Loucy (cell line): ENCODE measurements at regions not wholly inside any gene's neighbourhood (a gene's known extent, or its start where the extent isn't known, plus 50 kb on each side); places are given as distances from the start of the nearest gene placed in this dataset.

ENCODE experiments used
- CTCF ChIP-seq: fragments of 200-600 bp; sonication (generic); conservative IDR thresholded peaks from 2 replicates; pipeline ENCODE4 v1.5.1; 2014; ENCODE audit warnings: mild to moderate bottlenecking, antibody characterized with exemption, low read length
- EZH2phosphoT487 ChIP-seq: fragments of 200-600 bp; IDR thresholded peaks from 2 replicates; pipeline ENCODE4 v1.6.1; 2018; ENCODE audit warnings: antibody characterized with exemption, mild to moderate bottlenecking, moderate library complexity, borderline replicate concordance

GRCh38 chr5:98128846-98129245, 644.6 kb upstream of the RGMB start:
- TF ChIP-seq CTCF (no peak), EZH2phosphoT487 (no peak)
